WTC11 (cell line): ENCODE measurements at regions not wholly inside any gene's neighbourhood (a gene's known extent, or its start where the extent isn't known, plus 50 kb on each side); places are given as distances from the start of the nearest gene placed in this dataset.

Experiments used
- ATAC-seq: fragments of 200-7000 bp; cut with Tn5 transposase; 2 replicates; pipeline ENCODE4 v1.10.0; 2021; ENCODE audit warnings: mild to moderate bottlenecking, moderate library complexity
- CTCF ChIA-PET: fragments of 300-600 bp; sonication (Branson Sonifier 250); formaldehyde crosslinking; loops from one replicate; lab custom pipeline; 2021; ENCODE audit warnings: antibody characterized with exemption; lab: Charles Lee
- POLR2A ChIA-PET: fragments of 350-600 bp; sonication (Branson Sonifier 250); formaldehyde crosslinking; loops from one replicate; lab custom pipeline; 2021; ENCODE audit warnings: antibody characterized with exemption; lab: Charles Lee
- DNase-seq: peaks from one replicate; pipeline ENCODE4 v3.0.0; 2021; ENCODE audit warnings: low spot score
- H3K27ac Mint-ChIP-seq: 2 replicates; pipeline ENCODE4 v1.8.0; 2021; ENCODE audit warnings: mixed read lengths
- H3K27me3 Mint-ChIP-seq: 2 replicates; pipeline ENCODE4 v1.8.0; 2021; ENCODE audit warnings: low read depth, mild to moderate bottlenecking, moderate library complexity, mixed read lengths
- H3K36me3 Mint-ChIP-seq: 2 replicates; pipeline ENCODE4 v1.8.0; 2021; ENCODE audit warnings: mixed read lengths
- H3K4me1 Mint-ChIP-seq: 2 replicates; pipeline ENCODE4 v1.8.0; 2022; ENCODE audit warnings: mixed read lengths
- H3K4me3 Mint-ChIP-seq: 2 replicates; pipeline ENCODE4 v1.8.0; 2021; ENCODE audit warnings: mild to moderate bottlenecking, moderate library complexity, mixed read lengths
- H3K9me3 Mint-ChIP-seq: 2 replicates; pipeline ENCODE4 v1.8.0; 2021; ENCODE audit warnings: mixed read lengths
- CBFB ChIP-seq: sonication (generic); formaldehyde crosslinking; IDR thresholded peaks from 2 replicates; pipeline ENCODE4 v1.8.1; 2022; ENCODE audit warnings: mild to moderate bottlenecking, low read depth, missing genetic modification reagents
- CREB1 ChIP-seq: sonication (generic); formaldehyde crosslinking; IDR thresholded peaks from 2 replicates; pipeline ENCODE4 v1.8.0; 2023; ENCODE audit warnings: mild to moderate bottlenecking, missing genetic modification reagents
- EMX1 ChIP-seq: fragments of 250-450 bp; sonication (Bioruptor Pico); IDR thresholded peaks from 2 replicates; pipeline ENCODE4 v1.8.0; 2021; ENCODE audit warnings: mild to moderate bottlenecking
- FOXJ3 ChIP-seq: sonication (generic); formaldehyde crosslinking; IDR thresholded peaks from 2 replicates; pipeline ENCODE4 v1.9.0; 2021; ENCODE audit warnings: missing genetic modification reagents, mild to moderate bottlenecking, borderline replicate concordance
- FOXK1 ChIP-seq: sonication (generic); formaldehyde crosslinking; IDR thresholded peaks from 2 replicates; pipeline ENCODE4 v1.8.0; 2022; ENCODE audit warnings: mild to moderate bottlenecking, moderate library complexity, missing genetic modification reagents
- FOXP1 ChIP-seq: sonication (generic); formaldehyde crosslinking; IDR thresholded peaks from 2 replicates; pipeline ENCODE4 v1.8.0; 2022; ENCODE audit warnings: missing genetic modification reagents, mild to moderate bottlenecking, moderate library complexity, borderline replicate concordance
- GABPB1 ChIP-seq: sonication (generic); formaldehyde crosslinking; IDR thresholded peaks from 2 replicates; pipeline ENCODE4 v1.8.1; 2023; ENCODE audit warnings: mild to moderate bottlenecking, missing genetic modification reagents
- IRF2 ChIP-seq: sonication (generic); formaldehyde crosslinking; IDR thresholded peaks from 2 replicates; pipeline ENCODE4 v1.8.0; 2022; ENCODE audit warnings: low read depth, missing genetic modification reagents, borderline replicate concordance
- KAT7 ChIP-seq: sonication (generic); formaldehyde crosslinking; IDR thresholded peaks from 2 replicates; pipeline ENCODE4 v1.8.1; 2023; ENCODE audit warnings: missing genetic modification reagents, mild to moderate bottlenecking, borderline replicate concordance
- NR1H2 ChIP-seq: sonication (generic); formaldehyde crosslinking; IDR thresholded peaks from 2 replicates; pipeline ENCODE4 v1.9.0; 2021; ENCODE audit warnings: mild to moderate bottlenecking, moderate library complexity, missing genetic modification reagents
- SMAD4 ChIP-seq: sonication (generic); formaldehyde crosslinking; IDR thresholded peaks from 2 replicates; pipeline ENCODE4 v1.8.0; 2022; ENCODE audit warnings: mild to moderate bottlenecking, missing genetic modification reagents
- SP1 ChIP-seq: sonication (generic); formaldehyde crosslinking; conservative IDR thresholded peaks from 2 replicates; pipeline ENCODE4 v1.8.1; 2022; ENCODE audit warnings: missing genetic modification reagents
- TCF7 ChIP-seq: sonication (generic); formaldehyde crosslinking; IDR thresholded peaks from 2 replicates; pipeline ENCODE4 v1.8.0; 2022; ENCODE audit warnings: mild to moderate bottlenecking, low read depth, missing genetic modification reagents, moderate library complexity
- TEAD4 ChIP-seq: sonication (generic); formaldehyde crosslinking; IDR thresholded peaks from 2 replicates; pipeline ENCODE4 v1.8.0; 2022; ENCODE audit warnings: mild to moderate bottlenecking, missing genetic modification reagents
- TP53 ChIP-seq: sonication (generic); formaldehyde crosslinking; IDR thresholded peaks from 2 replicates; pipeline ENCODE4 v1.8.1; 2023; ENCODE audit warnings: mild to moderate bottlenecking, missing genetic modification reagents
- ZNF423 ChIP-seq: fragments of 250-450 bp; sonication (Bioruptor Pico); IDR thresholded peaks from 2 replicates; pipeline ENCODE4 v2.1.2; 2022; ENCODE audit warnings: mild to moderate bottlenecking, moderate library complexity
- TF ChIP-seq, protein P1 (sequence below): sonication (generic); formaldehyde crosslinking; IDR thresholded peaks from 2 replicates; pipeline ENCODE4 v1.8.1; 2023; ENCODE audit warnings: mild to moderate bottlenecking, missing genetic modification reagents, moderate library complexity
- TF ChIP-seq, protein P2 (sequence below): sonication (generic); formaldehyde crosslinking; IDR thresholded peaks from 2 replicates; pipeline ENCODE4 v1.8.0; 2022; ENCODE audit warnings: mild to moderate bottlenecking, missing genetic modification reagents
- TF ChIP-seq, protein P3 (sequence below): fragments of 250-450 bp; sonication (Bioruptor Pico); IDR thresholded peaks from 2 replicates; pipeline ENCODE4 v1.9.0; 2021; ENCODE audit warnings: mild to moderate bottlenecking, borderline replicate concordance
- TF ChIP-seq, protein P4 (sequence below): sonication (generic); formaldehyde crosslinking; IDR thresholded peaks from 2 replicates; pipeline ENCODE4 v1.8.0; 2022; ENCODE audit warnings: mild to moderate bottlenecking, missing genetic modification reagents
- TF ChIP-seq, protein P5 (sequence below): sonication (generic); formaldehyde crosslinking; IDR thresholded peaks from 2 replicates; pipeline ENCODE4 v1.8.1; 2022; ENCODE audit warnings: mild to moderate bottlenecking, missing genetic modification reagents, moderate library complexity, borderline replicate concordance
- TF ChIP-seq, protein P6 (sequence below): sonication (generic); formaldehyde crosslinking; conservative IDR thresholded peaks from 2 replicates; pipeline ENCODE4 v1.8.1; 2022; ENCODE audit warnings: mild to moderate bottlenecking, missing genetic modification reagents
- TF ChIP-seq, protein P7 (sequence below): sonication (generic); formaldehyde crosslinking; IDR thresholded peaks from 2 replicates; pipeline ENCODE4 v1.8.1; 2022; ENCODE audit warnings: mild to moderate bottlenecking, moderate library complexity, missing genetic modification reagents
- TF ChIP-seq, protein P8 (sequence below): fragments of 250-450 bp; sonication (Bioruptor Pico); IDR thresholded peaks from 2 replicates; pipeline ENCODE4 v1.9.0; 2021; ENCODE audit warnings: mild to moderate bottlenecking

DNA sequence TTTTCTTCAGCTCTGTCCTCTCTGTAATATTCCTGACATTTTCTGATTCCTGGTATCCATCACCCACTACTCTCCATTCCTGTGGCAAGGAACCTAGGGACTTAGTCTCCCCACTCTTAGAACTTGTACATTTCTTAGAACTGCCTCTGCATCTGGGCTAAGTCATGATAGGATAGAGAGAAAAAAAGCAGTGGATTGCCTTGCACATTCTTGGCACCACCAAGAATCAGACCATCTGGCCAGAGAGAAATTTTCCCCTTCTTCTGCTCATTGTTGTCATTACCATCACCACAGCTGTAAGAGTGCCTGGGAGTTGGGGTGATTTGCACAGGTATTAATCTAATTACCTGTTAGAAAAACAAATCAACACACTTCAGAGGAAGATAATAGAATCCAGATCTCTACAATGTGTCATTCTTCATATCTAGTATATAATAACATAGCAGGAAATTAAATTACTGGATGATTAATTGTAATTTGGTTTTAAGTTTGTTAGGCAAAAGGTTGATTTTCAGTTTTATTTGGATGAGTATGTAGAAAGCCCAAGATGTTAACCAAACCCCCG is 264.8 kb upstream of the ZPLD1 start:
- no peaks in the 10 kb centered on the region for H3K9me3 Mint-ChIP-seq
- CTCF ChIA-PET, result no interaction called here

DNA sequence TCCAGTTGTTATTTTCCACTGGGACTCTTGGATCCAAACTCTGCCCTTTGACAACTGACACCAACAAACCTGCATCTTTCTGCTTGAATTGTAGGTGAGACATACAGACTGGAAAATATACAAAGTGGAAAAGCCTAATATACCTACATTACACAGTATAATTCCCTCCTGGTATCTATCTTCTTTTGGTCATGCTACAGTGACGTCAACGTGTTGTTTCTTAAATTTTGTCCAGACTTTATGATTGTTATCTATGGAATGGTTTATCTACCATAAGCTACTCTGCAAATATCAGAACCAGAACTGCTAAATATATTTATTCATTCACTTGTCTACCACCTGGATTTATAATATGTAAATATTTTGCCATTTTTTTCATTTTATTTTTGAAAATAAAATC is 264.3 kb upstream of the ZPLD1 start:
- no peak for DNase-seq
- ATAC-seq, result no peak
- no peak overlapping the region for H3K27ac Mint-ChIP-seq
- H3K4me1 Mint-ChIP-seq, result no peaks in the 10 kb centered on the region
- ChIA-PET CTCF (no interaction called here), POLR2A (no interaction called here)
- H3K9me3 Mint-ChIP-seq, result no peaks in the 10 kb centered on the region
- no peak overlapping the region for H3K4me3 Mint-ChIP-seq
- H3K36me3 Mint-ChIP-seq, result no peaks in the 10 kb centered on the region
- TF ChIP-seq EMX1 (CRISPR knock-in tag), result no peak
- TF ChIP-seq GABPB1, result no peak
- TF ChIP-seq TP53 (CRISPR knock-in tag), result no peak
- TF ChIP-seq, protein P1, sequence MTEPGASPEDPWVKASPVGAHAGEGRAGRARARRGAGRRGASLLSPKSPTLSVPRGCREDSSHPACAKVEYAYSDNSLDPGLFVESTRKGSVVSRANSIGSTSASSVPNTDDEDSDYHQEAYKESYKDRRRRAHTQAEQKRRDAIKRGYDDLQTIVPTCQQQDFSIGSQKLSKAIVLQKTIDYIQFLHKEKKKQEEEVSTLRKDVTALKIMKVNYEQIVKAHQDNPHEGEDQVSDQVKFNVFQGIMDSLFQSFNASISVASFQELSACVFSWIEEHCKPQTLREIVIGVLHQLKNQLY (CRISPR knock-in tag), result no peak
- TF ChIP-seq, protein P2, sequence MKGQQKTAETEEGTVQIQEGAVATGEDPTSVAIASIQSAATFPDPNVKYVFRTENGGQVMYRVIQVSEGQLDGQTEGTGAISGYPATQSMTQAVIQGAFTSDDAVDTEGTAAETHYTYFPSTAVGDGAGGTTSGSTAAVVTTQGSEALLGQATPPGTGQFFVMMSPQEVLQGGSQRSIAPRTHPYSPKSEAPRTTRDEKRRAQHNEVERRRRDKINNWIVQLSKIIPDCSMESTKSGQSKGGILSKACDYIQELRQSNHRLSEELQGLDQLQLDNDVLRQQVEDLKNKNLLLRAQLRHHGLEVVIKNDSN (CRISPR knock-in tag), result no peak
- TF ChIP-seq CBFB (CRISPR knock-in tag), result no peak
- no peak for TF ChIP-seq FOXJ3 (CRISPR knock-in tag)
- TF ChIP-seq TCF7 (CRISPR knock-in tag), result no peak
- TF ChIP-seq, protein P3, sequence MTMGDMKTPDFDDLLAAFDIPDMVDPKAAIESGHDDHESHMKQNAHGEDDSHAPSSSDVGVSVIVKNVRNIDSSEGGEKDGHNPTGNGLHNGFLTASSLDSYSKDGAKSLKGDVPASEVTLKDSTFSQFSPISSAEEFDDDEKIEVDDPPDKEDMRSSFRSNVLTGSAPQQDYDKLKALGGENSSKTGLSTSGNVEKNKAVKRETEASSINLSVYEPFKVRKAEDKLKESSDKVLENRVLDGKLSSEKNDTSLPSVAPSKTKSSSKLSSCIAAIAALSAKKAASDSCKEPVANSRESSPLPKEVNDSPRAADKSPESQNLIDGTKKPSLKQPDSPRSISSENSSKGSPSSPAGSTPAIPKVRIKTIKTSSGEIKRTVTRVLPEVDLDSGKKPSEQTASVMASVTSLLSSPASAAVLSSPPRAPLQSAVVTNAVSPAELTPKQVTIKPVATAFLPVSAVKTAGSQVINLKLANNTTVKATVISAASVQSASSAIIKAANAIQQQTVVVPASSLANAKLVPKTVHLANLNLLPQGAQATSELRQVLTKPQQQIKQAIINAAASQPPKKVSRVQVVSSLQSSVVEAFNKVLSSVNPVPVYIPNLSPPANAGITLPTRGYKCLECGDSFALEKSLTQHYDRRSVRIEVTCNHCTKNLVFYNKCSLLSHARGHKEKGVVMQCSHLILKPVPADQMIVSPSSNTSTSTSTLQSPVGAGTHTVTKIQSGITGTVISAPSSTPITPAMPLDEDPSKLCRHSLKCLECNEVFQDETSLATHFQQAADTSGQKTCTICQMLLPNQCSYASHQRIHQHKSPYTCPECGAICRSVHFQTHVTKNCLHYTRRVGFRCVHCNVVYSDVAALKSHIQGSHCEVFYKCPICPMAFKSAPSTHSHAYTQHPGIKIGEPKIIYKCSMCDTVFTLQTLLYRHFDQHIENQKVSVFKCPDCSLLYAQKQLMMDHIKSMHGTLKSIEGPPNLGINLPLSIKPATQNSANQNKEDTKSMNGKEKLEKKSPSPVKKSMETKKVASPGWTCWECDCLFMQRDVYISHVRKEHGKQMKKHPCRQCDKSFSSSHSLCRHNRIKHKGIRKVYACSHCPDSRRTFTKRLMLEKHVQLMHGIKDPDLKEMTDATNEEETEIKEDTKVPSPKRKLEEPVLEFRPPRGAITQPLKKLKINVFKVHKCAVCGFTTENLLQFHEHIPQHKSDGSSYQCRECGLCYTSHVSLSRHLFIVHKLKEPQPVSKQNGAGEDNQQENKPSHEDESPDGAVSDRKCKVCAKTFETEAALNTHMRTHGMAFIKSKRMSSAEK (CRISPR knock-in tag), result no peak
- H3K27me3 Mint-ChIP-seq, result no peaks in the 10 kb centered on the region

More for the DNA sequence above, 264.8 kb upstream of the ZPLD1 start:
- ATAC-seq, result no peak
- POLR2A ChIA-PET, result no interaction called here
- TF ChIP-seq IRF2 (CRISPR knock-in tag) (no peak), CBFB (CRISPR knock-in tag) (no peak), FOXP1 (no peak), KAT7 (no peak), NR1H2 (CRISPR knock-in tag) (no peak), TEAD4 (no peak), FOXJ3 (CRISPR knock-in tag) (no peak), FOXK1 (CRISPR knock-in tag) (no peak), SP1 (CRISPR knock-in tag) (no peak), ZNF423 (CRISPR knock-in tag) (no peak), CREB1 (CRISPR knock-in tag) (no peak), SMAD4 (CRISPR knock-in tag) (no peak), TP53 (CRISPR knock-in tag) (no peak)
- TF ChIP-seq, protein P4, sequence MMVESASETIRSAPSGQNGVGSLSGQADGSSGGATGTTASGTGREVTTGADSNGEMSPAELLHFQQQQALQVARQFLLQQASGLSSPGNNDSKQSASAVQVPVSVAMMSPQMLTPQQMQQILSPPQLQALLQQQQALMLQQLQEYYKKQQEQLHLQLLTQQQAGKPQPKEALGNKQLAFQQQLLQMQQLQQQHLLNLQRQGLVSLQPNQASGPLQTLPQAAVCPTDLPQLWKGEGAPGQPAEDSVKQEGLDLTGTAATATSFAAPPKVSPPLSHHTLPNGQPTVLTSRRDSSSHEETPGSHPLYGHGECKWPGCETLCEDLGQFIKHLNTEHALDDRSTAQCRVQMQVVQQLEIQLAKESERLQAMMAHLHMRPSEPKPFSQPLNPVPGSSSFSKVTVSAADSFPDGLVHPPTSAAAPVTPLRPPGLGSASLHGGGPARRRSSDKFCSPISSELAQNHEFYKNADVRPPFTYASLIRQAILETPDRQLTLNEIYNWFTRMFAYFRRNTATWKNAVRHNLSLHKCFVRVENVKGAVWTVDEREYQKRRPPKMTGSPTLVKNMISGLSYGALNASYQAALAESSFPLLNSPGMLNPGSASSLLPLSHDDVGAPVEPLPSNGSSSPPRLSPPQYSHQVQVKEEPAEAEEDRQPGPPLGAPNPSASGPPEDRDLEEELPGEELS (CRISPR knock-in tag), result no peak
- TF ChIP-seq, protein P5, sequence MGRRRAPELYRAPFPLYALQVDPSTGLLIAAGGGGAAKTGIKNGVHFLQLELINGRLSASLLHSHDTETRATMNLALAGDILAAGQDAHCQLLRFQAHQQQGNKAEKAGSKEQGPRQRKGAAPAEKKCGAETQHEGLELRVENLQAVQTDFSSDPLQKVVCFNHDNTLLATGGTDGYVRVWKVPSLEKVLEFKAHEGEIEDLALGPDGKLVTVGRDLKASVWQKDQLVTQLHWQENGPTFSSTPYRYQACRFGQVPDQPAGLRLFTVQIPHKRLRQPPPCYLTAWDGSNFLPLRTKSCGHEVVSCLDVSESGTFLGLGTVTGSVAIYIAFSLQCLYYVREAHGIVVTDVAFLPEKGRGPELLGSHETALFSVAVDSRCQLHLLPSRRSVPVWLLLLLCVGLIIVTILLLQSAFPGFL (CRISPR knock-in tag), result no peak
- TF ChIP-seq, protein P6, sequence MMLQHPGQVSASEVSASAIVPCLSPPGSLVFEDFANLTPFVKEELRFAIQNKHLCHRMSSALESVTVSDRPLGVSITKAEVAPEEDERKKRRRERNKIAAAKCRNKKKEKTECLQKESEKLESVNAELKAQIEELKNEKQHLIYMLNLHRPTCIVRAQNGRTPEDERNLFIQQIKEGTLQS, result no peak
- TF ChIP-seq, protein P7, sequence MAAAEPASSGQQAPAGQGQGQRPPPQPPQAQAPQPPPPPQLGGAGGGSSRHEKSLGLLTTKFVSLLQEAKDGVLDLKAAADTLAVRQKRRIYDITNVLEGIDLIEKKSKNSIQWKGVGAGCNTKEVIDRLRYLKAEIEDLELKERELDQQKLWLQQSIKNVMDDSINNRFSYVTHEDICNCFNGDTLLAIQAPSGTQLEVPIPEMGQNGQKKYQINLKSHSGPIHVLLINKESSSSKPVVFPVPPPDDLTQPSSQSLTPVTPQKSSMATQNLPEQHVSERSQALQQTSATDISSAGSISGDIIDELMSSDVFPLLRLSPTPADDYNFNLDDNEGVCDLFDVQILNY (CRISPR knock-in tag), result no peak
- TF ChIP-seq, protein P8, sequence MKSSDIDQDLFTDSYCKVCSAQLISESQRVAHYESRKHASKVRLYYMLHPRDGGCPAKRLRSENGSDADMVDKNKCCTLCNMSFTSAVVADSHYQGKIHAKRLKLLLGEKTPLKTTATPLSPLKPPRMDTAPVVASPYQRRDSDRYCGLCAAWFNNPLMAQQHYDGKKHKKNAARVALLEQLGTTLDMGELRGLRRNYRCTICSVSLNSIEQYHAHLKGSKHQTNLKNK (CRISPR knock-in tag), result no peak
- H3K36me3 Mint-ChIP-seq, result no peaks in the 10 kb centered on the region
- H3K4me1 Mint-ChIP-seq, result no peaks in the 10 kb centered on the region
- H3K27me3 Mint-ChIP-seq, result no peaks in the 10 kb centered on the region
- DNase-seq, result no peak
- no peak overlapping the region for H3K4me3 Mint-ChIP-seq
- no peak overlapping the region for H3K27ac Mint-ChIP-seq
